NCI-H2107 treated with DMSO at 0.1 percent for 48 hours (cell line): ENCODE measurements at regions not wholly inside any gene's neighbourhood (a gene's known extent, or its start where the extent isn't known, plus 50 kb on each side); places are given as distances from the start of the nearest gene placed in this dataset.

Experiments used
- DNase-seq: peaks from one replicate; lab custom pipeline; 2025; ENCODE audit not compliant: unreplicated experiment; lab: John Stamatoyannopoulos, UW

- no peak for DNase-seq
Measured at GRCh38 chr12:4137015-4137414, 136.5 kb upstream of the CCND2 start.

DNA sequence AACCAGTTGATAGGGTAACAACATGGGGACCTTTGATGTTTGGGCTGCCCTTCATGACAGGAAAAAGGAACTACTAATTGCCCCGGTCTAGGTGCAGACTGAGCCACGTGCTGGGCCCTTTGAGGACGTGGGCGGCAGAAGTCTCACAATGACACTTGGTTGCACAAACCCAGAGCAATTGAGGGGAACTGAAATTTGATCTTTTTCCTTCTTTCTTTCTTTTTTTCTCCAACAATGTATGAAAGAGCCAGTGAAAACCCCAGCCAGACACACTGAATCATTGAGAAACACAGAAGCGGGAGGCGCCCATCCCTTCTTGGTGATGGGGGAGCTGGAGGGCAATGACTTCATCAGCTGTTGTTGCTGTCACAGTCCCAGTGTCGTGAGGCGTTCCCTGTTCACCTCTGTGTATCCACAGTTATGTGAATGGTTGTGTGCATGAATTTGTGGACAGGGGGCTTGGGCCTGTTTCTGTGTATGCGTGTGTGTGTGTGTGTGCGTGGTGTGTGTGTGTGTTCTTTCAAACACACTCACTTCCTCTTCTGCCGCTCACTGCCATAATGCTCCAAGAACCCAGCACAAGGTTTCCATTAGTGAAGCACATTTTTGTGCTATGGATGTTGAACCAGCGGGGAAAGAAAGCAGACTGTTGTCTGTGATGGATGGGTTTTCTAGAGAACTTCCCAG lies 137.5 kb upstream of the CCND2 start:
- no peak for DNase-seq

DNA sequence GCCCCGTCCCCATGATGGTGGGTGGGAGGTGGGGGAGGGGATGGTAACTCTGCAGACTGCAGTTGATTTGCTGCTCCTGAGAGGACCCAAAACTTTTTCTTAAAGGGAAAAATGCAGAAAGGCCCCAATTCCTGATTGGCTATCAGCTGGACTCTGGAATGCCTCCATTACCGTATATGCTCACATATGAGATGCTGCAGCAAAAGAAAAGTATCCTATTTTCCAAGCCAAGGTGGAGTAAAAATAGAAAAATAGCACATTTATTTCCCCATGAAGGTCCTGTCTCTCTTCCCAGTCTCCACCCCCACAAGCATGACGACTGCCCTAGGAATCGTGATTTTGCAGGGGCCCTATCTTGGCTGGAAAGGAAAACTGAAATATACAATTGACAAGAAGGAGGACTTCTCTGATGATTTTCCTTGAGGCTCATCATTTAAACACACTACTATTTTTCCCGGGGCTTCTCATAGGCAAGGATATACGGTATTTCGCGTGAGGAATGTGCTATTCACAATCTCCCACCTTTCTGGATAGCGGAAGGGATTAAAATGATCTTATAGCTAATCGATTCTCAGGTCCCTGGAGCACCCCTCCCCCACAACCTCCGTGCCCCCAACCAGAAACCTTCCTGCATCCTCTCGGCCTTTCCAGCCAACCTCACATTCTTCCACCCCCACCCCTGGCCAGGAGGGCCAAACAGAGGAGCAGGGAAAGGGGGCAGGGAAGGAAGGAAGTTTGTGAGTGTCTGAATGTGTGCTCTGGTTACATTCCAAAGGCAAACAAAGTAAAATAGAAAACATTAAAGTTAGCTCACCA lies 138.9 kb upstream of the CCND2 start:
- DNase-seq, result no peak

DNA sequence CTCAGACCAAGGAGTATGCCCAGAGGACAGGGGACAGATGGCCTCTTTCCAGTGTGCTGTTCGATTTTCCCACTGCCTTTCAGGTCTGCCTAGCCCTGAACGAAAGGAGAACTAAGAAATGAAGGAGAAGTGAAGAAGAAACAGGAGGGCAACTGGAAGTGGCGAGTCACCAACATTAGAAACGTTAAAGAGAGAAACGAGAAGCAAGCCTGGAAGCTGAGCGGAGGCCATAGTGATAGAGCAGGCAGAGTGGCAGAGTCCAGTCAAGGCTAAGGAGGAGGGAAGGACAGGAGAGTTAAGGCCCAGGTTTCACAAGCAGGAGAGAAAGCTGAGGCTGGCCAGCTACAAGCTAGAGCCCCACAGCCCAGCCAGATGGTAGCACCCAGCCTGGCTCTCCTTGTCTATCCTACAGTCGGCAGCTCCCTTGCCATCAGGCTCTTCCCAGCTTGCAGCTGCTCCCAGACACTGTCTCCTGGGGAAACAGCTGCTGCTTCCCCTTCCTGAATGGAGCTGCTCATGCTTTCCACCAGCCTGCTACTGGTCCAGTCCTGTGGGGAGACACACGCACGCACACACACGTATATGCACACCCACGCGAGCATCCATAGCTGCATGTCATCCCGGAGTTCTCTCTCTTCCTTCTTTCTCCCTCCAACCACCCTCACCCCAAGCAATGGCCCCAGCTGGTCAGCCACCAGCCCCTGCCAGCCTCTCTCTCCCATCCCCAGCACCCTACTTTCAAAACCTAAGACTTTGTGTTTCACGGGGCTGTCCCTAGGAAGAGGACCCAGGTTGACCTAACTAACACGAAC lies 139.7 kb upstream of the CCND2 start:
- DNase-seq, result no peak

DNA sequence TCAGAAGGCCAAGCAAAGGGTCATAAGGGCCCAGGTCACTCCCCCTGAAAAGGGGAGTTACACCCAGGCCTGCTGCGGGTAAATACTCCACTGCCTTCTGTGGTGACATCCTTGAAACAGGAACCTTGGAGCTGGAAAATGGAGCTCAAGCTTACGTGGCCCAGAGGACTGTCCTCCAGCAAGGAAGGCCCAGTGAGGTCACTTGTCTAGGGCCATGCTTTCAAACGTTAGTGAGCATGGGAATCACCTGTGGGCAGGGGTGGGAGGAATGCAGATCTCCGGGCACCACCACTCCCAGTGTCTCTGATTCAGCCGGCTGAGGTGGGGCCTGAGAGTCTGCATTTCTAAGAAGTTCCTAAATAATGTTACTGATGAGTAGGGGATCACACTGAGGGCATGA lies 140.5 kb upstream of the CCND2 start:
- no peak for DNase-seq

- DNase-seq, result no peak
Measured at GRCh38 chr12:4121506-4122020, 152.0 kb upstream of the CCND2 start.

GRCh38 chr12:4120316-4120917 lies 153.1 kb upstream of the CCND2 start:
- no peak for DNase-seq

DNA sequence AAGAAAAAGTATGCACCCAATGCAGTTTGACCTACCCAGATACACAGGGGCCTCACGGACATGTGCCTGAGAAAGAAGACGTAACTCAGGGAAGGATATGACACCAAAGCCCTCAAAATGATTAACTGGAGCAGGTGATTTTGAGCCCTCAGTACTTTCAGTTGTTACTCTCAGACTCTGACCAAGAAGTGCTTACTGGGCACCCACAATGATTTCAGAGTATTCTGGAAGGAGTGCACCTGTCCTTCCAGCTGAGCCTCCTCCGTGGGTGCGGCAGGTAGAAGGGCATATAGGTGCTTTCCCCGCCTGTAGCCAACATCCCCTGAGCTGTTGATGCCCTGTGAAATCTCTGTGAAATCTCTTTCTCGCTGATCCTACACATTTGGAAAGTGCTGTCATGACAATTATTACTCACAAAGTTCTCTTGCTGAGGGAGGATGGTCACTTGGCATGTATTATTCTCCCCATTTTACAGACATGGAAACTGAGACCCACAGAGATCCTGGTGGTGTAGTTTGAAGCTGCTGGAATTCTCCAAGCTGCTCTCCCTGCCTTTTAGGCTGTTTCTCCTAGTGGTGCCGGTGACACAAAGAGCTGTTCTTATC lies 154.3 kb upstream of the CCND2 start:
- no peak for DNase-seq

GRCh38 chr12:4118601-4119156 lies 154.9 kb upstream of the CCND2 start:
- DNase-seq, result no peak

DNA sequence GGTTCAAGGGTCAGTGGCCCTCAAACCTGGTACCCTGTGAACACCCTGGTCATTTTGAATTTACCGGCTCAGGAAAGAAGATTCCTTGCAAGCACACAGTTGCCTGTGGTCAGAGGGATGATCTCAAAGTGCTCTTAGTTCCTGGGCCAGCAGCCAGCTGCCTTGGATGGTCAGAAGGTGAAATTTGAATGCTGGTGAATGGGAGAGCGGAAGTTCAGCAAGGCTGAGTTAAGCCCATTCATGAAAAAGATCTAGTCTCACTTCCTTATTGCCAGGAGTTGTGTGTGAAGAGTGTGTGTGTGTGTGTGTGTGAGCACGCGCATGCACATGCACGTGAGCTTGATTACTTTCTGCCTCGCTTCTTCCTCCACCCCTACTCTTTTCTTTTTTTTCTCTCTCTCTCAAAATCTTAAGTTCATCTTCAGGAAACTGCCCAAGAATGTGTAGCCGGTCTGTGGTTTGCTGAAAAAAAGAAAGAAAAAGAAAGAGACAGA lies 155.5 kb upstream of the CCND2 start:
- DNase-seq, result no peak

- no peak for DNase-seq
Measured at GRCh38 chr12:4117386-4118016, 156.1 kb upstream of the CCND2 start.

DNA sequence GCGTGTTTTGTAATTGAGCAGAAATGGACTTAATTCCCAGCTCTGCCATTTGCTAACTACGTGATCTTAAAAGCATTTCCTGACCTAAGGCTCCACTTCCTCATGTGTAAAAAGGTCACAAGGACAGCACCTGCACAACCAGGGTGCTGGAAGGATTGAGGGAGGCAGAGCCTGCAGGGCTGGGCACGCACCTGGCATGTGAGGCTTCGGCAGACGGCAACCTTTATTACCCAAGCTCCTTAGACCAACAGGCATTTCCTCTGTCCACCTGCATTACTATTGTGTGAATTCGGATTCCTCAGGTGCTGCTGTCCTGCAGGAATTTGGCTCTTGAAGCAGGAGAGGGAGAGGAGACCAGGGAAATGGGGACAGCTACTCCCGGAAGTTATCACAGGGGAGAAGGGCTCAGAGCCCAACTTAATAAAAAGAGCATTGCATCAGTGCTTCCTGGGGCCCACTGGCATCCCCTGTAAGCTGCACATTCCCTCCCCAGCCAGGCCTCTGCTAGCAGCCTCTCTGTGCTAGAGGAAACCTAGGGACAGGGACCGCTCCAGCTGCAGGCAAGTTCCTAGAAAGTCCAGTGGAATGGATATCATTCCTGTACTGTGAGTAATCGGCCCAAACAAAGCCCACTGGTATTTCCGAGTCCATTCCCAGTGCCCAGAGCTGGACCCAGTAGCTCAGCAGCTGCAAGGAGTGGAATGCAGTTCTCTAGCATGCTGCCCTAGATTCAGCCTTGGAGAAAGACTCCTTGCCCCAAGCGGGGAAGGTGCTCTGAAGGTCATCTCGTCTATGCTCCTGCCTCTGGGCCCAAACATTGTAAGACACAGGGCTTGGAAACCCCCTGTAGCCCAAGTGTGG lies 157.1 kb upstream of the CCND2 start:
- DNase-seq, result no peak

- DNase-seq, result no peak
Measured at GRCh38 chr12:4115570-4115969, 158.0 kb upstream of the CCND2 start.

DNA sequence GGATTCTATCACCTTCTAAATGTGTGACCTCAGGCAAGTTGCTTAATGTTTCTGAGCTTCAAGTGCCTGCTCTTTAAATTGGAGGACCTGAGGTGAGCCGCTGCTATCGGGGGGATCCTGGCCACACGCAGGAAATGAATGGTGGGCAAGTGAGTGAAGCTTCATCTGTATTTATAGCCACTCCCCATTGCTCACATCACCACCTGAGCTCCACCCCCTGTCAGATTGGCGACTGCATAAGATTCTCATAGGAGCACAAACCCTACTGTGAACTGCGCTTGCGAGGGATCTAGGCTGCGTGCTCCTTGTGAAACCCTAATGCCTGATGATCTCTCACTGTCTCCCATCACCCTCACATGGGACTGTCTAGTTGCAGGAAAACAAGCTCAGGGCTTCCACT lies 158.6 kb upstream of the CCND2 start:
- DNase-seq, result no peak

DNA sequence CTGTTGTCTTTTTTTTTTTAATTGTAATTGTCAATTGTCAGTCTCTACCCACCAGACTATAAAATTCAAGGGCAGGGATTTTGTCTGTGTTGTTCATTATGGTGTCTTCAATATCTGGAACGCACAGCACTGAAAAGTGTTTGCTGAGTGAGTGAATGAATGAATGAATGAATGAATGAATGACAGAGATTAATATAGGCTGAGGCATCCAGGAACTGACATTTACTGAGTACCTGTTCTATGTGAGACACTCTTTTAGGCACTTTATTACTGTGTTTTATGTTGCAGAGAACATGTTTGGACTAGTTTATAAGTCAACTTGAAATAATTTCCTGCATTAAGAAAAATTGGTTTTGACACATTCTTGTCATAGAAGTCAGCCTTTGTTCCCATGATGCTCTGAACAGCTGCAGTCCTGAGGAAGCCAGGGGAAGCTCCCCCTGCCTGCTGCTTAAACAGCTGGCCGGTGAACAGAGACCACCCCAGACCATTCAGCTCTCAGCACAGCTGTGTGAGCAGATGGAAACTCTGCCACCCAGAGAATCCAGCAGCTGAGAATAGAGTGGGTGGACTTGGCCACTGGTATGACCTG lies 160.7 kb upstream of the CCND2 start:
- no peak for DNase-seq

DNA sequence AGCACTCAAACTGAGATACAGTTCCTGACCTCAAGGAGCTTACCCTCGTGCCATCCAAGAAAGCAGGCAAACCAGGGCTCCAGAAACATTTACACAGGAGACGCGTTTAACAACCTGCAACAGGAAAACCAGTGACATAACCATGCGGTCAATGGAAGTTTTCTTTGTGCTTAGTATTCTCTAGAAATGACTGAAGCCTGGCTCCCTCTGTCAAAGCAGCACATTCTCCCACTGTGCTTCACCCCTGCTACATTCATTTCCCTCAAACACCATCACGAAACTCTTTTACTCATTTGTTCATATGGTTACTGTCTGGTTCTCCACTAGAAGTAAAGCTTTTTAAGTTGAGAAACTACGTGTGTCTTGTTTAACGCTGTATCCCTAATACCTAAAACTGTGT lies 161.3 kb upstream of the CCND2 start:
- DNase-seq, result no peak

DNA sequence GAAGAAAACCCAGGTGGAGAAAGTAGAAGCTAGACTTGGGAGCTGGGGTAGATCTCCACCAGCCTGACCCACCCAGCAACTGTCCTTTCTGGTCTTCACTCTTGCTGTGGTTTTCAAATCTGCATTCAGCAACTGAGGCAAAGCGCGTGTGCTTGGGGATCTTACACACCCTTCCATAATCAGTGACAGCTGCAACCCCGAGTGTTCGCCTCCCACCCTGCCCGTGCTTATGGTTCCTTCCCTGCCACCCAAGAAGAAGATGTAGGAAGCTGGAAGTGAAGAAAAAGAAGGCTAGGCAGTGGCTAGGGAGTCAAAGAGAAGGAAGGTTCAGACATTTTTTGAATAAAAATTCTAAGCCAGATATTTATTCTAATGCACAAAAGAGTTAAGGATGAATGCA lies 162.6 kb upstream of the CCND2 start:
- no peak for DNase-seq

- DNase-seq, result no peak
Measured at GRCh38 chr12:4109826-4110225, 163.7 kb upstream of the CCND2 start.
